GM19372 (cell line): ENCODE measurements at regions not wholly inside any gene's neighbourhood (a gene's known extent, or its start where the extent isn't known, plus 50 kb on each side); places are given as distances from the start of the nearest gene placed in this dataset.

Experiments
- ATAC-seq: cut with Tn5 transposase; IDR thresholded peaks from one replicate; pipeline ENCODE4 v1.9.1; 2021; ENCODE audit warnings: mild to moderate bottlenecking, low read depth, moderate library complexity; ENCODE audit not compliant: unreplicated experiment

- ATAC-seq: no peak
Observed at GRCh38 chr2:198322275-198322674, 517.9 kb downstream of the PLCL1 start.

GRCh38 chr2:198321522-198322088 lies 517.2 kb downstream of the PLCL1 start:
- no peak for ATAC-seq

- ATAC-seq: no peak
Observed at GRCh38 chr2:198316852-198317396, 512.5 kb downstream of the PLCL1 start.

GRCh38 chr2:198315791-198316630 lies 511.6 kb downstream of the PLCL1 start:
- no peak for ATAC-seq

- ATAC-seq: no peak
Observed at GRCh38 chr2:198314559-198315153, 510.3 kb downstream of the PLCL1 start.

- ATAC-seq: no peak
Observed at GRCh38 chr2:198312596-198313483, 508.4 kb downstream of the PLCL1 start.

- ATAC-seq: no peak
Observed at GRCh38 chr2:198311020-198311419, 506.6 kb downstream of the PLCL1 start.

- peak; percentile 52 for ATAC-seq
Observed at GRCh38 chr2:198309673-198310280, 505.4 kb downstream of the PLCL1 start.

- no peak for ATAC-seq
Observed at GRCh38 chr2:198309081-198309480, 504.7 kb downstream of the PLCL1 start.

- no peak for ATAC-seq
Observed at GRCh38 chr2:198308368-198308767, 504.0 kb downstream of the PLCL1 start.

- no peak for ATAC-seq
Observed at GRCh38 chr2:198307093-198307492, 502.7 kb downstream of the PLCL1 start.

- no peak for ATAC-seq
Observed at GRCh38 chr2:198304859-198305258, 500.5 kb downstream of the PLCL1 start.

GRCh38 chr2:198297350-198297749 lies 493.0 kb downstream of the PLCL1 start:
- no peak for ATAC-seq

- ATAC-seq: peak; percentile 91
Observed at GRCh38 chr2:198296665-198297308, 492.4 kb downstream of the PLCL1 start.

- no peak for ATAC-seq
Observed at GRCh38 chr2:198293281-198293680, 488.9 kb downstream of the PLCL1 start.

GRCh38 chr2:198289811-198290210 lies 485.4 kb downstream of the PLCL1 start:
- ATAC-seq: no peak

- ATAC-seq: no peak
Observed at GRCh38 chr2:198287706-198288105, 483.3 kb downstream of the PLCL1 start.

GRCh38 chr2:198285216-198285615 lies 480.8 kb downstream of the PLCL1 start:
- no peak for ATAC-seq

- no peak for ATAC-seq
Observed at GRCh38 chr2:198283146-198283545, 478.8 kb downstream of the PLCL1 start.

GRCh38 chr2:198282061-198282460 lies 477.7 kb downstream of the PLCL1 start:
- ATAC-seq: no peak
